ENCODE measurements at regions not wholly inside any gene's neighbourhood (a gene's known extent, or its start where the extent isn't known, plus 50 kb on each side); places are given as distances from the start of the nearest gene placed in this dataset.

GRCh38 chr3:110106805-110107204 lies 769.5 kb upstream of the DPPA4 start:
- DNase-seq (ENCODE audit: low spot score) = no peak

GRCh38 chr3:110123946-110124345 lies 786.6 kb upstream of the DPPA4 start:
- DNase-seq (ENCODE audit: low spot score) = no peak

- DNase-seq (ENCODE audit: low spot score) = no peak
Observed at GRCh38 chr3:110126065-110126464, 788.7 kb upstream of the DPPA4 start.

- no peak for DNase-seq (ENCODE audit: low spot score)
Observed at GRCh38 chr3:110133971-110134370, 796.6 kb upstream of the DPPA4 start.

DNA sequence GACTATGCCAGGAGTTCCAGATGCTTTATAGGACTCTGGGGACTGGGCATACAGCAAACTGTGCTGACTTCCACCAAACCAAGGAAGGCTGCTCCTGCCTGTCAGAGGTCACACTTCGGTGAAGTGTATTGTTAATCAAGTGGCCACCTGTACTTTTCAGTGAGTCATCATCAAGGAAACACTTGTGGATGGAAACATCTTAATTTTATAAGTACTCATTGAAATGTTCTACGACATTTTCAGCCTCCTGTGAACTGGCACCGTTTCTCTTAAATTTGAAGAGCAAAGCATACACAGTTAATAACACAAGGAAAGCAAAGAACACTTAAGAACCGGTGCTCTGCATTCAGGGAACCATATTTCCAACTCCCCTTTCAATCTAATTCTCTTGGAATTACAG lies 801.7 kb upstream of the DPPA4 start:
- DNase-seq (ENCODE audit: low spot score) = no peak

GRCh38 chr3:110139821-110140220 lies 802.5 kb upstream of the DPPA4 start:
- DNase-seq (ENCODE audit: low spot score) = no peak

- DNase-seq (ENCODE audit: low spot score) = no peak
Observed at GRCh38 chr3:110149763-110150162, 812.4 kb upstream of the DPPA4 start.

DNA sequence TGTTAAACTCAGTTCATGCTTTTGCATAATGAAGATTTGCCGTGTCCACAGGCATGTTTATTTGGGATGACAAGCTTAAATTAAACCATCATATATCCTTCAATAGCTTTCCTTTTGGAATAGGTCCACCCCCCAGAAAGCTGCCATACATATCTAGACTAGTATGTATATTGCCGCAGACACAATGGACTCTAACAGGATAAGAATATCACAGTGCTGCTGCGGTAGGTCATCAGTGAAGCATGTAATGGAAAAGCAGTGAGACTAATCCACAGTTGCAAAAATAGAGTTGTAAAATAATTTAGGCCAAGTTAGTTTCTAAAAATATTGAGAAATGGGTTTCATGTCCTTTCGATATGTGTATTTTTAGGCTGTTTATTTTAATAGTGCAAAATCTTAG lies 819.9 kb upstream of the DPPA4 start:
- DNase-seq (ENCODE audit: low spot score) = no peak

- DNase-seq (ENCODE audit: low spot score) = no peak
Observed at GRCh38 chr3:110164632-110165369, 827.5 kb upstream of the DPPA4 start.

DNA sequence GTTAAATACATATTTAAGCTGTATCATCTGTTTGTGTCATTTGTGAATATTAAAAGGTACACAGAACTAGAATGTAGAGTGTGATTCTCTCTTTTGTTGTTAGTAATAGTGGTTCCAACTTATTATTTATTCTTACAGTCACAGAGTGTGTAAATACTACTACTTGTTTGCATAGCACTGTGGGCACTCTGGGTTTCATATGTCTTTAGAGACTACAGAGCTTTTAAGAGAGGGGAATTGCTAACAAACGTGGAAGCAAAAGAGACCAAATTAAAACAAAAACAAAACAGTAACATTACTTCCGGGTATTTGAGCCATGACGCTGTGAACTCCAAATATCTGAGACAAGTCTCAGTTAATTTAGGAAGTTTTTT lies 828.0 kb upstream of the DPPA4 start:
- DNase-seq (ENCODE audit: low spot score) = no peak

- DNase-seq (ENCODE audit: low spot score) = no peak
Observed at GRCh38 chr3:110165753-110166152, 828.4 kb upstream of the DPPA4 start.

DNA sequence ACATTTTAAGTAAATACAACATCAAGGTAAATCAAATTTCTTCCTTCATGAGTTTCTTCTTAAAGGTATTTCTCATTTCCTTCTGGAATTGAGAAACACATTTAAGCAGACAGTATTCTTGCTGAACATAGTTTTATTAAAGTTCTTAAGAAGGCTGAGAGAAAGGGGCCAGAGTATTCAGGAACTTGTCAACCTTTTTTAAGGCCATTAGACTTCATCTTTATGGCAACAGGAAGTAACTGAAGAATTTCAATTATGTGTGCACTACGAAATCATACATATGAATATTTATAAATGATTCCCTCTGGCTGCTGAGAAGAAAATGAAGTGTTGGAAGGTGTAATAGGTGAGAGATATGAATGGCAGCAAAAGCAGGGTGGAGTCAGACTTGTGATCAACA lies 829.4 kb upstream of the DPPA4 start:
- no peak for DNase-seq (ENCODE audit: low spot score)

DNA sequence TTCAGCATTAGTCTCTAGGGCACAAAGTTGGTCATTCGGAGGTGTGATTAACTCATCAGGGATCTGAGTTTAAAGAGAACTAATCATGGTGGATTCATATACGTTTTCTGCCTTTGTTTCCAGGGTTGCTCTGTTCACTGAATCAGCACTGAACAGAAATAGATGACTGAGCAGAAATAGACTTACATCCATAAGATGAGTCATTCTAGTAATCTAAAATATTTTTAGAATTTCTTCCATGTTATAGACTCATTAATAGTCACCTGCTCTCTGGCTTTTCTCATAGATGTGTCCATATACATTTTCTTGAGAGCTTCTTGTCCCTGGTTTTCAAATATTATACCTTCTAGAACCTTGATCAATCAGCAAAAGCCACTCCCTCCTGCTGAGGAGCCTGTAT lies 837.6 kb upstream of the DPPA4 start:
- no peak for DNase-seq (ENCODE audit: low spot score)

DNA sequence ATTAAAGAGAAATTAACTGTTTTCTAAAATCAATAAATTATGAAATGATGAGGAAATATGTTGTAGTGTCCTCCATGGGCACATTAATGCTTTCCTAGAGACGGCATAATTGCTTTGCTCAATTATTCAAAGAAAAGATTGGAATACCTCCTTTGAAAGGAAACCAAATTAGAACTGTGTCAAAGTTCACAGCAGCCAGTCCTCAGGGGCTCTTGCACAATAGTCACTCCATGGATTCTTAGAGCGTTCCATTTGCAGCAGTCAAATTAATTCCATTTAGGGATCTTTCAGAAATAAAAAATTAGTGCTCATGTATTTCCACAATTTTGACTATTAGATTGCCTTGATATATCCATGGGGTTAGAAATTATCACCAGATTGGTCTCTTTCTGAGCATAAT lies 841.6 kb upstream of the DPPA4 start:
- no peak for DNase-seq (ENCODE audit: low spot score)

DNA sequence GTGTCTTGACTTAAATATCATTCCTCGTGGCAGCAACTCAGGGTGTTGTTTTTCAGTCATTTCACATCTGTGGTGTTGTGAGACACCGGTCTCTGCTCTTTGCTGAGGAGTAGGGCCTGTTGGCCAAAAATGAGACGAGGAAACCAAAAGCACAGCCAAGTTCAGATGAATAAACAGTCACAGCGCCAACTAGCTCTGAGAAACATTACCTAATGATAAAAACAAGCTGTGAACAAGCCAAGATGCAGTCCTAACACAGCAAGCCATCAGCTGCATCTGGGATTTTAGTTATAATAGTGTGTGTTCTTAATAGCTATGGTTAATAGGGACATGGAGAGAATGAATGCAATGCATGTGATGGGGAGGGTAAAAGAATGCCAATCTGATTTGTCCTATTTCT lies 843.4 kb upstream of the DPPA4 start:
- DNase-seq (ENCODE audit: low spot score) = no peak

DNA sequence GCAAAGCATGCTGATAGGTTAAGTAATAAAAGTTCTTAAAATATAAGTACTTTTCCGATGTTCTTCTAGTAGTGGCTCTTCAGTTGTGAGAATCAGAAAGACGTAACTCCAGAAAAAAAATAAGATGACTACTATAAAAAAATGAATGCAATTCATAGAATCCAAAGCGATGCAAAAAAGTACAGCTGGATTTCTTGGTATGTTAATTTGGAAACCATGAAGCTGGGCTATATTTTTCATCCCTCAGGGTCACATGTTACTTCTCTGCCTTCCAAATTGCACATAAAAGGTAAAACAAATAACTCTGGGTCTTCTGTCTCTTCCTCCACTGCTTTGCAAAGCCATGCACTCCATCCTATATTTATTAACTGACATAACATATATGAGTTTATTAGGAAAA lies 843.9 kb upstream of the DPPA4 start:
- no peak for DNase-seq (ENCODE audit: low spot score)

DNA sequence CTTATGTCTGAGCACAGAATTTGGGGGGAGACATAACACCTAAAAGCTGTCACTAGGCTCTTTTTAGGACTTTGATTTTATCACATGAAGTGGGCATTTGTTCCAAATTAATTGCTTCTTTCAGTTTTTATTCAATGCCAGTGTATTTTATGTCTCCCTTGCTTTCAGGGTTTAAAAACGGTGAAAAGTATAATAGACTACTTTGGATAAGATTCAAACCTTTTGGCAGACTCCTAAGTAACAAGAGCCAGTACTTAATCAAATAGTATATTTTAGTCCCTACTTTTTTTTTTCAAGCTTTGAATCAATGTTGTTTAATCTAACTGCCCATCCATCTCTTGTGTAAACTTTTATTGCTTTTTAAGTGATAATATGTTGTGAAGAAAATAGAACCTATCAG lies 847.2 kb upstream of the DPPA4 start:
- no peak for DNase-seq (ENCODE audit: low spot score)

GRCh38 chr3:110193074-110193473 lies 855.7 kb upstream of the DPPA4 start:
- no peak for DNase-seq (ENCODE audit: low spot score)

- no peak for DNase-seq (ENCODE audit: low spot score)
Observed at GRCh38 chr3:110198717-110199587, 861.6 kb upstream of the DPPA4 start.

DNA sequence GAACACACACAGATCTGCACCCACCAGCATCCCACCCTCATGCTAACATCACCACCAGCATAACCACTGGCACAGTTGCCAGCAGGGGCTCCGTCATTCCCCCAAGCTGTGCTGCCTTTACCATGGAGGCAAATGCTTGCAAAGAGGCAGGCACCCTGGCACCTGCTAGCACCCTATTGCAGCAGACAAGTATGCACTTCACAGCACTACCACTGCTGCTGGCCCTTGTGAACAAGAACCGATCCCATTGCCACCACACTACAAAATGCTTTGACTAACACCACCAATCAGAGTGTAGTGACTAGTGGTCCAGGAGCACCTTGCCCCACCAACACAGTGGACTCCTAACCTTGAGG lies 862.2 kb upstream of the DPPA4 start:
- DNase-seq (ENCODE audit: low spot score) = no peak

GRCh38 chr3:110210086-110210660 lies 861.4 kb upstream of the NECTIN3 start:
- DNase-seq (ENCODE audit: low spot score) = no peak

DNA sequence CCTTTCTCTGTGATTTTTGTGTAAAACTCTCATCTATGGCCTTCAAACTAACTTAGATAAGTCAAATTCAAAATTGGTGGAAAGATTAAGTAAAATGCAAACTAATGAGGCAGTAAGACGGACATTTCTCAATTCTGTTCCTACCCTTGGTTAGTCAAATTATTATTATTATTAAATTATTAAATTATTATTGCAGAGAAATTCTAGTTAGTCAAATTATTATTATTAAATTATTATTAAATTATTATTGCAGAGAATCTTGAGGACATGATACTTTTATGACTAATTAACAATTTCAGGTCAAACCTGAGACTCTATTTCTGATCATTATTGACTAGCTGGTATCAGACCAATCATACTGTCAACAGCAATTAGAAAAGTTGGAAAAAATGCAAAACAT lies 845.0 kb upstream of the NECTIN3 start:
- DNase-seq (ENCODE audit: low spot score) = no peak

DNA sequence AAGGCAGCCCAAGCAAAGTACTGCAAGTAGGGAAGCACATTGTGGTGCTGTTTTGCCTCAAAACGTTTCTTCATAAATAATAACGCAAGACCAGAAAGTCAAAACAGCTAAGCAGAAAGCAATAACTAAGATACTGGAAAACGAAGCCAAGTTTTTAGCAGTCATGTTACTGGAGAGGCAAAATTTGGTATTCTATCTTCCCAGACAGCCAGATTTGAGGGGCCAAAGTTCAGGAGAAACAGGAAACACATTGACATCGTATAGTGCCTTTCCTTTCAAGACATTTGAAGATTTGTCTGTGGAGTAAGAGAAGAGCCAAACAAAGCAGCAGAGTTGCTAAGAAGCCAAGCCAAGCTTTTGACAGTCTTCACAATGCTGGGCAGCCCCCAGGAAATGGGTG lies 843.6 kb upstream of the NECTIN3 start:
- no peak for DNase-seq (ENCODE audit: low spot score)
